K562 (cell line): ENCODE measurements at regions not wholly inside any gene's neighbourhood (a gene's known extent, or its start where the extent isn't known, plus 50 kb on each side); places are given as distances from the start of the nearest gene placed in this dataset.

ENCODE experiments used
- ATAC-seq: fragments of 200-7000 bp; cut with Tn5 transposase; 3 replicates; pipeline ENCODE4 v1.9.1; 2020; ENCODE audit warnings: moderate library complexity
- BruUV-seq: library from RNA; stranded (reverse); fragments of 400-500 nt; replicated peaks from 2 replicates; lab custom pipeline; 2021; lab: Mats Ljungman, UMichigan
- CTCF ChIA-PET: fragments of 300-600 bp; formaldehyde crosslinking; extraction: SDS; loops from one replicate; lab custom pipeline; 2021; ENCODE audit warnings: low intra/inter-chr PET ratio; lab: Yijun Ruan, JAX
- POLR2A ChIA-PET: fragments of 300-600, 350-650 bp; sonication (Branson Sonifier 250); formaldehyde crosslinking; extraction: SDS; loops from one replicate; lab custom pipeline; 2021; ENCODE audit warnings: antibody characterized with exemption, inconsistent platforms; lab: Yijun Ruan, JAX
- DNase-seq, 4 experiments: peaks; one replicate each; pipeline versions ENCODE4 v3.0.0 to v3.0.0-alpha.2; 2011 to 2018; ENCODE audit warnings: low spot score in 3 of 4, mixed read lengths in 3 of 4; ENCODE audit errors: extremely low read depth in 1 of 4
- FAIRE-seq: peaks from 2 replicates; lab custom pipeline; 2011; peaks lifted over from hg19 to GRCh38; lab: Jason Lieb, UNC
- H2AFZ ChIP-seq: 2 replicates; pipeline ENCODE4 v1.6.0; 2011; ENCODE audit warnings: low read depth, low read length, control low read depth, inconsistent platforms
- H3K27ac ChIP-seq: fragments of 200-600 bp; 3 replicates; pipeline ENCODE4 v1.8.0; 2011; ENCODE audit warnings: low read depth, mild to moderate bottlenecking, control low read depth, inconsistent platforms, low read length, moderate library complexity, mixed read lengths; ENCODE audit errors: extremely low read depth
- H3K27me3 ChIP-seq, 2 experiments: fragments of 300-600 bp in 1 of 2; 2 replicates in 1 of 2; 3 replicates in 1 of 2; pipeline versions ENCODE4 v1.6.0 to v1.8.0; 2011; ENCODE audit warnings: inconsistent platforms in 2 of 2, low read length in 2 of 2, mild to moderate bottlenecking in 1 of 2, mixed read lengths in 1 of 2, moderate library complexity in 1 of 2; ENCODE audit not compliant: control insufficient read depth in 2 of 2, insufficient read depth in 2 of 2
- H3K36me3 ChIP-seq: fragments of 300-600 bp; 3 replicates; pipeline ENCODE4 v1.8.0; 2011; ENCODE audit warnings: mild to moderate bottlenecking, low read length, inconsistent platforms; ENCODE audit not compliant: control insufficient read depth, insufficient read depth
- H3K4me1 ChIP-seq, 2 experiments: fragments of 200-600 bp in 1 of 2; replicated peaks in 1 of 2; 2 replicates in 1 of 2; 3 replicates in 1 of 2; pipeline versions ENCODE4 v1.5.1 to v1.8.0; 2011; ENCODE audit warnings: inconsistent platforms in 2 of 2, low read length in 2 of 2, mild to moderate bottlenecking in 1 of 2, mixed read lengths in 1 of 2, moderate library complexity in 1 of 2; ENCODE audit not compliant: control insufficient read depth in 2 of 2, insufficient read depth in 2 of 2
- H3K4me2 ChIP-seq: 2 replicates; pipeline ENCODE4 v1.6.1; 2011; ENCODE audit warnings: low read length, control low read depth, inconsistent platforms, mixed read lengths; ENCODE audit not compliant: insufficient read depth
- H3K4me3 ChIP-seq: fragments of 200-600 bp; sonication (generic), shearing (Covaris generic); 2 replicates; pipeline ENCODE4 v1.5.1; 2016; ENCODE audit warnings: control low read depth, inconsistent platforms
- H3K79me2 ChIP-seq: fragments of 200-600 bp; 3 replicates; pipeline ENCODE4 v1.8.0; 2011; ENCODE audit warnings: low read length, inconsistent platforms; ENCODE audit not compliant: control insufficient read depth, insufficient read depth
- H3K9ac ChIP-seq, 2 experiments: 2 replicates each; pipeline versions ENCODE4 v1.6.0 to v1.6.1; 2011; ENCODE audit warnings: low read depth in 2 of 2, low read length in 2 of 2, control low read depth in 1 of 2, inconsistent platforms in 1 of 2, mild to moderate bottlenecking in 1 of 2, mixed read lengths in 1 of 2; ENCODE audit not compliant: insufficient read depth in 1 of 2
- H3K9me1 ChIP-seq: one replicate; pipeline ENCODE4 v1.6.0; 2011; ENCODE audit warnings: inconsistent platforms, mild to moderate bottlenecking, low read length, moderate library complexity; ENCODE audit not compliant: control insufficient read depth, insufficient read depth
- H3K9me3 ChIP-seq: replicated peaks from 2 replicates; pipeline ENCODE4 v1.5.1; 2011; ENCODE audit warnings: low read depth, low read length, inconsistent platforms; ENCODE audit not compliant: control insufficient read depth, insufficient read depth
- H4K20me1 ChIP-seq: replicated peaks from 2 replicates; pipeline ENCODE4 v1.6.1; 2011; ENCODE audit warnings: low read length, inconsistent platforms, mixed read lengths; ENCODE audit not compliant: control insufficient read depth, insufficient read depth
- AFF4 ChIP-seq: sonication (generic); formaldehyde crosslinking; IDR thresholded peaks from 2 replicates; pipeline ENCODE4 v1.8.0; 2023; ENCODE audit warnings: mild to moderate bottlenecking, missing genetic modification reagents
- ETS2 ChIP-seq: IDR thresholded peaks from 2 replicates; pipeline ENCODE4 v1.6.1; 2016; ENCODE audit warnings: borderline replicate concordance, missing genetic modification characterization, mild to moderate bottlenecking, moderate library complexity, missing compliant biosample characterization; ENCODE audit not compliant: poor library complexity, severe bottlenecking
- HBP1 ChIP-seq: fragments of 450-650 bp; formaldehyde crosslinking; IDR thresholded peaks from 2 replicates; pipeline ENCODE4 v1.4.0; 2022; ENCODE audit warnings: missing genetic modification characterization
- MNT ChIP-seq, 2 experiments: fragments of 450-650 bp; conservative IDR thresholded peaks; 2 replicates each; pipeline ENCODE4 v1.6.1; 2017; ENCODE audit warnings: mild to moderate bottlenecking in 2 of 2, moderate library complexity in 2 of 2
- in situ Hi-C: fragments of 300-500 bp; cut with MboI; formaldehyde crosslinking; loops from 4 replicates; pipeline ENCODE4 v1.15.0; 2018; ENCODE audit warnings: inconsistent platforms, mixed read lengths
- intact Hi-C: fragments of 100-400 bp; cut with micrococcal nuclease; formaldehyde crosslinking; loops from 2 replicates; pipeline ENCODE4 v1.14.2; 2022
- TF ChIP-seq, protein P1 (sequence below): fragments of 250-450 bp; sonication (Bioruptor Pico); IDR thresholded peaks from 2 replicates; pipeline ENCODE4 v1.4.0; 2020; ENCODE audit warnings: mild to moderate bottlenecking, moderate library complexity

GRCh38 chr7:80082213-80082612 is 52.4 kb upstream of the GNAI1 start:
- intact Hi-C loops (no loop called here), in situ Hi-C loops (no loop called here)
- no peak for ATAC-seq
- DNase-seq = no peak
- FAIRE-seq = no peak
- Histone ChIP-seq H4K20me1 (no peaks in the 10 kb centered on the region), H3K27me3 (no peaks in the 10 kb centered on the region), H3K9ac (no peak overlapping the region), H2AFZ (no peak overlapping the region), H3K27ac (no peak overlapping the region), H3K36me3 (no peaks in the 10 kb centered on the region), H3K4me2 (no peak overlapping the region), H3K79me2 (no peaks in the 10 kb centered on the region), H3K9me3 (0 out of 2 replicates have a peak, but pooled peaks cover 2% of the 10 kb centered on the region), H3K9me1 (no peaks in the 10 kb centered on the region), H3K4me1 (no peaks in the 10 kb centered on the region), H3K4me3 (no peak overlapping the region)
- ChIA-PET POLR2A (no interaction called here), CTCF (no interaction called here)
- TF ChIP-seq MNT (conservative IDR thresholded peaks at IDR 0.05) = no peak
- TF ChIP-seq HBP1 (CRISPR knock-in tag) = no peak
- TF ChIP-seq ETS2 = no peak
- no peak for TF ChIP-seq AFF4 (CRISPR knock-in tag)
- TF ChIP-seq, protein P1, sequence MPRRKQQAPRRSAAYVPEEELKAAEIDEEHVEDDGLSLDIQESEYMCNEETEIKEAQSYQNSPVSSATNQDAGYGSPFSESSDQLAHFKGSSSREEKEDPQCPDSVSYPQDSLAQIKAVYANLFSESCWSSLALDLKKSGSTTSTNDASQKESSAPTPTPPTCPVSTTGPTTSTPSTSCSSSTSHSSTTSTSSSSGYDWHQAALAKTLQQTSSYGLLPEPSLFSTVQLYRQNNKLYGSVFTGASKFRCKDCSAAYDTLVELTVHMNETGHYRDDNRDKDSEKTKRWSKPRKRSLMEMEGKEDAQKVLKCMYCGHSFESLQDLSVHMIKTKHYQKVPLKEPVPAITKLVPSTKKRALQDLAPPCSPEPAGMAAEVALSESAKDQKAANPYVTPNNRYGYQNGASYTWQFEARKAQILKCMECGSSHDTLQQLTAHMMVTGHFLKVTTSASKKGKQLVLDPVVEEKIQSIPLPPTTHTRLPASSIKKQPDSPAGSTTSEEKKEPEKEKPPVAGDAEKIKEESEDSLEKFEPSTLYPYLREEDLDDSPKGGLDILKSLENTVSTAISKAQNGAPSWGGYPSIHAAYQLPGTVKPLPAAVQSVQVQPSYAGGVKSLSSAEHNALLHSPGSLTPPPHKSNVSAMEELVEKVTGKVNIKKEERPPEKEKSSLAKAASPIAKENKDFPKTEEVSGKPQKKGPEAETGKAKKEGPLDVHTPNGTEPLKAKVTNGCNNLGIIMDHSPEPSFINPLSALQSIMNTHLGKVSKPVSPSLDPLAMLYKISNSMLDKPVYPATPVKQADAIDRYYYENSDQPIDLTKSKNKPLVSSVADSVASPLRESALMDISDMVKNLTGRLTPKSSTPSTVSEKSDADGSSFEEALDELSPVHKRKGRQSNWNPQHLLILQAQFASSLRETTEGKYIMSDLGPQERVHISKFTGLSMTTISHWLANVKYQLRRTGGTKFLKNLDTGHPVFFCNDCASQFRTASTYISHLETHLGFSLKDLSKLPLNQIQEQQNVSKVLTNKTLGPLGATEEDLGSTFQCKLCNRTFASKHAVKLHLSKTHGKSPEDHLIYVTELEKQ (CRISPR knock-in tag) = no peak
- no TSS peak for BruUV-seq
